NCI-H748 (cell line): ENCODE measurements at regions not wholly inside any gene's neighbourhood (a gene's known extent, or its start where the extent isn't known, plus 50 kb on each side); places are given as distances from the start of the nearest gene placed in this dataset.

Experiments
- DNase-seq: peaks from one replicate; lab custom pipeline; 2025; ENCODE audit not compliant: unreplicated experiment; lab: John Stamatoyannopoulos, UW

DNA sequence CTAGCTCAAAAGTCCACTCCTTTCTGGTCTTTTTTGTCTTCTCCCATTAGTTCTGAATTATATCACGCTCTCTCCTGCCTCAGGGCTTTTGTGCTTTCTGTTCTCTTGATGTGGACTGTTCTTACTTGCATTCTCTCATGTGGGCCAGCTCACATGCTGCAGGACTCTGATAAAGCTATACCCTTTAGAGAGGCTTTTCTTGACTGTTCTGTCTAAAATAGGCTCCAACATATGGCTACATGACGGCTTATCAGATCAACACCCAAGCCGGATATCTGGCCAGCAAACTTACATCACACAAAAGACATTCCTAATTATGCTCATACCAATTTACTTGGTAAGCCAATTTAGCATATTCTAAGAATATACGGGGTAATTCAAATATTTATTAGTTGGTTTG is 1494.5 kb downstream of the TECRL start:
- no peak for DNase-seq

- DNase-seq, result no peak
Observed at GRCh38 chr4:62913065-62913464, 1496.2 kb downstream of the TECRL start.

DNA sequence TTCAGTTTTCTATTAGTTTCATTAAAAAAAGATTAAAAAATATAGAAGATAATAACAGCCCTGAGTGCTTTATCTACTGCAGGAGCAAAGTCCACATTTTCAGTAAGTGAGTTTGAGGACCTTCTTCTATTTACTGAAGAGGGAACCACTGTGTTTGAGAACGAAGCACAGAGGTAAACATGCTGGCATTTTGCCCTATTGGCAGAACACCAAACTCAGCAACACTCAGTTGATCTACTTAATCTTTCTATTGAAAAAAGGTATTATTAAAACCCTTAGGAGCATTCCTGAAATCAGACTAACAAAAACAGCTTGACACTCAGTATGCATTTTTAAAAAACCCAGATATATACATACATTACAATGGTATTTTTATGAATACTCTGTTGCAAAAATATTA is 1496.7 kb downstream of the TECRL start:
- DNase-seq, result peak; percentile 2

GRCh38 chr4:62909238-62909637 is 1500.0 kb downstream of the TECRL start:
- DNase-seq, result no peak

- DNase-seq, result no peak
Observed at GRCh38 chr4:62901101-62901500, 1508.1 kb downstream of the TECRL start.

GRCh38 chr4:62899646-62900364 is 1509.4 kb downstream of the TECRL start:
- no peak for DNase-seq

GRCh38 chr4:62898115-62898514 is 1511.1 kb downstream of the TECRL start:
- no peak for DNase-seq

- DNase-seq, result no peak
Observed at GRCh38 chr4:62896721-62897120, 1512.5 kb downstream of the TECRL start.

DNA sequence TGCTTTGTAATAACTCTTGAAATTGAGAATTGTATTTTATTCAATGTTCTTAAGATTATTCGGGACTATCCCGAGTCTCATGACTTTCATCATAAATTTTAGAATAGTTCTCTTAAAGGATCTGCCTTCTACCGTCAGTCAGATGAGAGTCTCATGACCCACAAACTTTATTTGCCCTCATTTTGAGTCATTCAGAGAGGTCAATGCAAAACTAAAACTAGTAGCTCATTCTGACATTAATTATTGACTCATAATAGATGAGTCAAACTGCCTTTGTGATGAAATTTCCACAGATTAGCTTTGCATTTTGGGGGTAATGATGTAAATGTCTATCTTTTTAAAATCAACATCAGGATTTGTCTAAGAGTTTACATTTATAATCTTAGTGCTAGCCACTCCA is 1527.3 kb downstream of the TECRL start:
- DNase-seq, result no peak

GRCh38 chr4:62881210-62881609 is 1528.0 kb downstream of the TECRL start:
- no peak for DNase-seq

- DNase-seq, result no peak
Observed at GRCh38 chr4:62872856-62873255, 1536.4 kb downstream of the TECRL start.

DNA sequence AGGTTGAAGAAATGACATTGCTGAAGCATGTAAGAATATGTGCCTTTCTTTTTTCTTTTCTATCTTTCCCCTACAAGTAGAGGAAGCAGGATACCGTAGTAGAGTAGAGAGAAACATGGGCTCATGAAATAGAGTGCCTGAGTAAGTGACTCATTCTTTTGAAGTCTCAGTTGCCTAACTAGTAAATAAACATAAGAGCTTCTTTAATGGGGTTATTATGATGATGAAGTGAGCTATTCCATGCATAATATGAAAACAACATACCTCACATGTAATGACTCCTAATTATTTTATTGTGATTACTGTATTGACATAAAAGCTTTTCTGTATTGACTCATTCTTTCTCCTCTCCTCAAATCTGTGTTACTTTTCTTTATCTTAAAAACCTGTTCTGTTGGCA is 1538.2 kb downstream of the TECRL start:
- DNase-seq, result no peak

GRCh38 chr4:62870451-62870850 is 1538.8 kb downstream of the TECRL start:
- DNase-seq, result no peak

DNA sequence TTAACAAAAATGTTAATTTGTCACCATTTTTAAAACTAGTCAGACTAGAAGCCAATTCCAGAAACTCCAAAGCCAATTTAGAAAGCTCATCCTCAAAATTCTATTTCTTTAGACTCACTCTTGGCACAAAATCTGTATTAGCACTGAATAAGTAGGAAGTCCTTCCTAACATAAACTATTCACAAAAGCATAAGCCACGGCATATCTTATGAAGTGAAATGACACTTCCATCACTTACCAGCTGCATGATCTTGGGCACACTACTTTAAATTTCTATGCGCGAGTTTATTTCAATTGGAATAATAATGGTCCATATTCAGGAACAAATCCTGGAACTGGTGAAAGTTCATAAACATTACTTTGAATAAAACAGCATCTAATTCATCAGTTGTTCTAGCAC is 1544.0 kb downstream of the TECRL start:
- no peak for DNase-seq

DNA sequence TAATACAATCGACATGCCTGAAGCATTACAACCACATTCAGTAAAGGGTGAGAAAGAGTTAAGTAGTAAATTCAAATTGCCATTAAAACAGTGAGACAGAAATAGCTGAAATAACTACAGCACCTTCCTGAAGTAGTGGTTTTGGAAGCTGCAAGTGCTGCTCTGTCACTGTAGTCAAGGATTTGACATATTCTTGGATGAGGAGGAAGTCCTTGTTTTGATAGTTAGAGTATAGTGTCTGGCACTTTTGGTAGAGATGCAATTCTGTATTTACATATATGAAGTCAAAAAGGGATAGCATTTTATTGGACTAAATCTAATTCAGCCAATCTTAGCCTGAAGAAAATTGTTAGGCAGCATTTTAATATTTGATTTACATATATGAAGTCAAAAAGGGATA is 1559.6 kb downstream of the TECRL start:
- no peak for DNase-seq

DNA sequence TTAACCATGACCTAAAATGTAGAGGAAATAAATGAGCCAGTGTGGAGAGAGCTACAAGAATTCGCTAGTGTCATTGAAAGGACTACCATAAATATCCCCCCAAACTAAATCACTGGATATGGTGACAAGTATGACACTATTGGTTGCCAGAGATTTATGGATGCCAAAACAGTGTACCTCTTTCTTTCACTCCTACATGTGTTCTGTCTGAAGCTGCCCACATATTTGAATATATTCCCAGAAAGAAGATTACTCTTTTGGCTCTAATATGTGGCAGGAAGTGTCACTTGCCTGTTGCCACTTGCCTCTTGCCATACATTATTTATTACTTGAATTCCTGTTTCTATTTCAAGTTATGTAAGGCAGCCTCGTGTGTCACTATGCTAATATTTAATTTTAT is 1573.6 kb downstream of the TECRL start:
- no peak for DNase-seq

- no peak for DNase-seq
Observed at GRCh38 chr4:62822306-62822705, 1586.9 kb downstream of the TECRL start.

- peak; percentile 53 for DNase-seq
Observed at GRCh38 chr4:62816566-62816965, 1592.7 kb downstream of the TECRL start.

GRCh38 chr4:62814510-62815047 is 1594.7 kb downstream of the TECRL start:
- DNase-seq, result no peak

GRCh38 chr4:62806816-62807215 is 1602.4 kb downstream of the TECRL start:
- DNase-seq, result peak; percentile 4

DNA sequence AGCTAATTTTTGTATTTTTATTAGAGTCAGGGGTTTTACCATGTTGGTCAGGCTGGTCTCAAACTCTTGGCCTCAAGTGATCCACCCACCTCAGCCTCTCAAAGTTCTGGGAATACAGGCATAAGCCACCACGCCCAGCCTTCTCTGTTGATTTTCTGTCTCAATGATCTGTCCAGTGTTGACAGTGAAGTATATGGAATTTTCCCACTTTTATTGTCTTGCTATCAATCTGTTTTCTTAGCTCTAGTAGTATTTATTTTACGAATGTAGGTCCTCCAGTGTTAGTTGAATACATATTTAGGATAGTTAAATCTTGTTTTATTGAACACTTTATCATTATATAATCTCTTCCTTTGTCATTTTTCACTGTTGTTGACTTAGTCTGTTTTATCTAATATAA is 1603.9 kb downstream of the ADGRL3 start:
- no peak for DNase-seq

- DNase-seq, result no peak
Observed at GRCh38 chr4:62797221-62797620, 1597.1 kb downstream of the ADGRL3 start.

DNA sequence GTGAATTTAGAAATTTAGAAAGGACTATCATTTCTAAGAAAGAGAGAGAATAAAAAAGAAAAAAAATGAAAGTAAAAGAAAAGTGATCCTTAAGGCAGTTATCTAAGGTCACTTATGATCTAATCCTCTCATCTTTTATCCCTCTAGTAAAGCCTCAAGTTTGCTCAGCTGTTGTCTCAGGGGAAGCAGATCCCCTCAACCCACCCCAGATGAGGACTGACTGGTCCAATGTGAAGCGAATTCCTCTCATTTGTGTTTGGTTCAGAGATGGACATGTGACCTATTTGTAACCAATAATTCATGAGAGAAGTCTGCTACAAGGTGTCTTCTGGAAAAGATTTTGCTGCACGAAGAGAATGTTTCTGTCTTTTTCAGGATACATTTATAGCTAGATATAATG is 1591.3 kb downstream of the ADGRL3 start:
- DNase-seq, result no peak
